ENCODE measurements at regions not wholly inside any gene's neighbourhood (a gene's known extent, or its start where the extent isn't known, plus 50 kb on each side); places are given as distances from the start of the nearest gene placed in this dataset.

- H3K9me1 ChIP-seq (ENCODE audit: control insufficient read depth, extremely low read depth, insufficient read depth, low read length), result no peaks in the 10 kb centered on the region
- no peaks in the 10 kb centered on the region for H3K36me3 ChIP-seq (ENCODE audit: control insufficient read depth in 2 of 2, extremely low read depth in 1 of 2, insufficient read depth in 2 of 2, low read length in 2 of 2)
- FAIRE-seq (no peak), DNase-seq (ENCODE audit: low read depth, low spot score) (no peak)
- no peak overlapping the region for H3K4me3 ChIP-seq (ENCODE audit: control insufficient read depth in 2 of 3, extremely low read depth in 1 of 3, insufficient read depth in 2 of 3, low read depth in 1 of 3, low read length in 3 of 3)
- dilution Hi-C loops (cut with MboI; ENCODE audit: extremely low pct_ligation_motif_present, low sequenced_read_pairs), result no loop called here
- no peak overlapping the region for H3K9ac ChIP-seq (ENCODE audit: control insufficient read depth, extremely low read depth, insufficient read depth, low read length)
- H3K4me1 ChIP-seq (ENCODE audit: control insufficient read depth, extremely low read depth, insufficient read depth, low read length), result no peaks in the 10 kb centered on the region
- H2AFZ ChIP-seq (ENCODE audit: control insufficient read depth, low read length), result no peak overlapping the region
- H3K27ac ChIP-seq (ENCODE audit: control insufficient read depth, insufficient read depth, low read length), result no peak overlapping the region
- no peaks in the 10 kb centered on the region for H3K27me3 ChIP-seq (ENCODE audit: control insufficient read depth, extremely low read depth, insufficient read depth, low read length)
- no peaks in the 10 kb centered on the region for H4K20me1 ChIP-seq (ENCODE audit: control insufficient read depth, extremely low read depth, insufficient read depth, low read length)
- no peak overlapping the region for H3K4me2 ChIP-seq (ENCODE audit: control insufficient read depth, extremely low read depth, insufficient read depth, low read depth, low read length)
- no peaks in the 10 kb centered on the region for H3K79me2 ChIP-seq (ENCODE audit: control insufficient read depth, insufficient read depth, low read length)
- no peaks in the 10 kb centered on the region for H3K9me3 ChIP-seq (ENCODE audit: control insufficient read depth, low read depth, low read length)
- TF ChIP-seq EZH2 (IDR thresholded peaks at IDR 0.05; ENCODE audit: low read length) (no peak), CTCF (optimal IDR thresholded peaks at IDR 0.05 in 1 of 3, IDR thresholded peaks at IDR 0.05 in 1 of 3, conservative IDR thresholded peaks at IDR 0.05 in 1 of 3; ENCODE audit: extremely low read depth in 1 of 3, insufficient read depth in 2 of 3, low read length in 3 of 3) (no peak)
Measured at GRCh38 chr10:33521904-33522303, 187.4 kb upstream of the NRP1 start.

GRCh38 chr10:33521062-33521461, 186.6 kb upstream of the NRP1 start:
- Histone ChIP-seq H3K4me3 (ENCODE audit: control insufficient read depth in 2 of 3, extremely low read depth in 1 of 3, insufficient read depth in 2 of 3, low read depth in 1 of 3, low read length in 3 of 3) (no peak overlapping the region), H2AFZ (ENCODE audit: control insufficient read depth, low read length) (no peak overlapping the region), H3K9me1 (ENCODE audit: control insufficient read depth, extremely low read depth, insufficient read depth, low read length) (no peaks in the 10 kb centered on the region), H3K27ac (ENCODE audit: control insufficient read depth, insufficient read depth, low read length) (no peak overlapping the region), H3K9ac (ENCODE audit: control insufficient read depth, extremely low read depth, insufficient read depth, low read length) (no peak overlapping the region), H3K9me3 (ENCODE audit: control insufficient read depth, low read depth, low read length) (no peaks in the 10 kb centered on the region), H3K27me3 (ENCODE audit: control insufficient read depth, extremely low read depth, insufficient read depth, low read length) (no peaks in the 10 kb centered on the region), H3K79me2 (ENCODE audit: control insufficient read depth, insufficient read depth, low read length) (no peaks in the 10 kb centered on the region), H3K4me2 (ENCODE audit: control insufficient read depth, extremely low read depth, insufficient read depth, low read depth, low read length) (no peak overlapping the region), H4K20me1 (ENCODE audit: control insufficient read depth, extremely low read depth, insufficient read depth, low read length) (no peaks in the 10 kb centered on the region), H3K4me1 (ENCODE audit: control insufficient read depth, extremely low read depth, insufficient read depth, low read length) (no peaks in the 10 kb centered on the region), H3K36me3 (ENCODE audit: control insufficient read depth in 2 of 2, extremely low read depth in 1 of 2, insufficient read depth in 2 of 2, low read length in 2 of 2) (no peaks in the 10 kb centered on the region)
- no peak for FAIRE-seq
- no peak for DNase-seq (ENCODE audit: low read depth, low spot score)
- no peak for TF ChIP-seq CTCF (optimal IDR thresholded peaks at IDR 0.05 in 1 of 3, IDR thresholded peaks at IDR 0.05 in 1 of 3, conservative IDR thresholded peaks at IDR 0.05 in 1 of 3; ENCODE audit: extremely low read depth in 1 of 3, insufficient read depth in 2 of 3, low read length in 3 of 3)
- no peak for TF ChIP-seq EZH2 (IDR thresholded peaks at IDR 0.05; ENCODE audit: low read length)
- dilution Hi-C loops (cut with MboI; ENCODE audit: extremely low pct_ligation_motif_present, low sequenced_read_pairs), result no loop called here

Data from keratinocyte (primary cell).